ENCODE measurements at regions not wholly inside any gene's neighbourhood (a gene's known extent, or its start where the extent isn't known, plus 50 kb on each side); places are given as distances from the start of the nearest gene placed in this dataset.

- Mint-ChIP-seq H3K4me3 (ENCODE audit: unreplicated experiment) (no peak overlapping the region), H3K4me1 (ENCODE audit: unreplicated experiment) (no peaks in the 10 kb centered on the region), H3K9me3 (ENCODE audit: unreplicated experiment) (peaks cover 19% of the 10 kb centered on the region), H3K27me3 (ENCODE audit: unreplicated experiment) (no peaks in the 10 kb centered on the region), H3K36me3 (ENCODE audit: unreplicated experiment) (no peaks in the 10 kb centered on the region), H3K27ac (ENCODE audit: unreplicated experiment) (no peak overlapping the region)
- DNase-seq (ENCODE audit: extremely low spot score, unreplicated experiment): no peak
- TF ChIP-seq CTCF (IDR thresholded peaks at IDR 0.05): no peak
Observed at GRCh38 chr2:51601706-51602105, 569.8 kb upstream of the NRXN1 start.

DNA sequence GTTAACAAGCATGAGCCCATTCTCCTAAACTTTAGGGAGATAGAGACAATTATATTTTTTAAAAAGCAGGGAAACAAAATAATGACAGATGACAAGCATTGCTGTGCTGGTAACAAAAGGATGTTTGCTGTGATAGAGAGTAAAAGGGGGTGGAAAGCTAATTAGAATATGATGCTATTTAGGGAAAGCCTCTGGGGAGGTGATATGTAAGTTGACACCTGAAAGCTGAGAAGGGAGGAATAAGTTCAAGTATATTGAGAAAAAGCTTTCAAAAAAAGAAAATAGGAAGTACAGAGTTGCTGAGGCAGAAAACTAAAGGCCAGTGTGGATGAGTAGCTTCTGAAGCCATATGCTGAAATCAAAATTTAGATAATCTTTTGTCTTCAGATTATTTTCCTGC is 565.2 kb upstream of the NRXN1 start:
- Mint-ChIP-seq H3K27ac (ENCODE audit: unreplicated experiment) (no peak overlapping the region), H3K9me3 (ENCODE audit: unreplicated experiment) (peaks cover 10% of the 10 kb centered on the region), H3K36me3 (ENCODE audit: unreplicated experiment) (no peaks in the 10 kb centered on the region), H3K4me1 (ENCODE audit: unreplicated experiment) (no peaks in the 10 kb centered on the region), H3K27me3 (ENCODE audit: unreplicated experiment) (no peaks in the 10 kb centered on the region), H3K4me3 (ENCODE audit: unreplicated experiment) (no peak overlapping the region)
- DNase-seq (ENCODE audit: extremely low spot score, unreplicated experiment): no peak
- no peak for TF ChIP-seq CTCF (IDR thresholded peaks at IDR 0.05)

DNA sequence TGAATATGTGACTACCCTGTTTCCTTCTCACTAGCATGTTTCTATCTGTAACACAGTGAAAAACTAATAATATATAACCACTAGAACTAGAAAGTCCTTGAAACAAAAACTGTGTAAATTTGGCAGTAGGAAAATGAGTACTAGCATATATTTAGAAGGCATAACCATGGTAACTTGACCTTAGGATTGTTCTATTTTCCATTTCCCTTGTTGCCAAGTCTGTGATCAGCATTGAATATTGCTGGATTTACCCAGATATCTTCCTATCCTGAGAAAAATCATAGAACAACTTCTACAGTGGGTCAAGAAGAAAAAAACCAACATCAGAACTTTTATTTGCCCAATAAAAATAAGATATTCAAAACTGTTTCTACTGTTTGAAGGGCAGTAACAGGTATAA is 563.9 kb upstream of the NRXN1 start:
- Mint-ChIP-seq H3K27ac (ENCODE audit: unreplicated experiment) (no peak overlapping the region), H3K36me3 (ENCODE audit: unreplicated experiment) (no peaks in the 10 kb centered on the region), H3K9me3 (ENCODE audit: unreplicated experiment) (peaks cover 6% of the 10 kb centered on the region), H3K27me3 (ENCODE audit: unreplicated experiment) (no peaks in the 10 kb centered on the region), H3K4me1 (ENCODE audit: unreplicated experiment) (no peaks in the 10 kb centered on the region), H3K4me3 (ENCODE audit: unreplicated experiment) (no peak overlapping the region)
- no peak for DNase-seq (ENCODE audit: extremely low spot score, unreplicated experiment)
- no peak for TF ChIP-seq CTCF (IDR thresholded peaks at IDR 0.05)

DNA sequence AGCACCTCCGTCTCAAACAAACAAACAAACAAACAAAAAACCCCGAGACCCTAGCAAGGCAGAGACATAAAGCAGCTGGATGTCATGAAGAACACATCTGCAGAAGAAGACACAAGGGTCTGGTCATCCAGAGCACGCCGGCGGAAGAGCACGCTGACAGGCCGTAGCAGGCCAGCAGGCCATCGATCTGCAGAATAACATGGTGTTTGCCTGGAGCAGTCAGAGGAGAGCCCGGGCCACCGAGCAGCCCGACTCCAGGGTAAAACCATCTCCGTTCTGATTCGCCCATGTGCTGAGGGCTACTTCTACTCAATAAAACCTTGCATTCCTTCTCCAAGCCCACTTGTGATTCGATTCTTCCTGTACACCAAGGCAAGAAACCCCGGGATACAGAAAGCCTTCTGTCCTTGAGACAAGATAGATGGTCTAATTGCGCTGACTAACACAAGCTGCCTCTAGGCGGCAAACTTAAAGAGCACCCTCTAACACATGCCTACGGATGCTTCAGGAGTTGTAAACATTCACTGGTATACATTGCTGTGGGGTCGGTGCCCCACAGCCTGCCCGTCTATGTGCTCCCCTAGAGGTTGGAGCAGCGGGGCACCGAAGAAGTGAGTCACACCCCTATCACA is 549.8 kb upstream of the NRXN1 start:
- Mint-ChIP-seq H3K9me3 (ENCODE audit: unreplicated experiment) (no peaks in the 10 kb centered on the region), H3K27me3 (ENCODE audit: unreplicated experiment) (no peaks in the 10 kb centered on the region), H3K27ac (ENCODE audit: unreplicated experiment) (no peak overlapping the region), H3K36me3 (ENCODE audit: unreplicated experiment) (no peaks in the 10 kb centered on the region), H3K4me3 (ENCODE audit: unreplicated experiment) (no peak overlapping the region), H3K4me1 (ENCODE audit: unreplicated experiment) (no peaks in the 10 kb centered on the region)
- no peak for TF ChIP-seq CTCF (IDR thresholded peaks at IDR 0.05)
- no peak for DNase-seq (ENCODE audit: extremely low spot score, unreplicated experiment)

- Mint-ChIP-seq H3K27me3 (ENCODE audit: unreplicated experiment) (no peaks in the 10 kb centered on the region), H3K4me1 (ENCODE audit: unreplicated experiment) (no peaks in the 10 kb centered on the region), H3K4me3 (ENCODE audit: unreplicated experiment) (no peak overlapping the region), H3K36me3 (ENCODE audit: unreplicated experiment) (no peaks in the 10 kb centered on the region), H3K27ac (ENCODE audit: unreplicated experiment) (no peak overlapping the region), H3K9me3 (ENCODE audit: unreplicated experiment) (no peaks in the 10 kb centered on the region)
- TF ChIP-seq CTCF (IDR thresholded peaks at IDR 0.05): no peak
- no peak for DNase-seq (ENCODE audit: extremely low spot score, unreplicated experiment)
Observed at GRCh38 chr2:51579412-51579811, 547.5 kb upstream of the NRXN1 start.
